GM12892 (cell line): ENCODE measurements at regions not wholly inside any gene's neighbourhood (a gene's known extent, or its start where the extent isn't known, plus 50 kb on each side); places are given as distances from the start of the nearest gene placed in this dataset.

Source experiments
- POLR2A ChIP-seq: IDR thresholded peaks from 2 replicates; pipeline ENCODE4 v1.6.1; 2011; ENCODE audit warnings: low read depth, low read length, control low read depth
- POLR2AphosphoS5 ChIP-seq: IDR thresholded peaks from 2 replicates; pipeline ENCODE4 v1.6.1; 2011; ENCODE audit warnings: low read depth, low read length, control low read depth
- TAF1 ChIP-seq: IDR thresholded peaks from 2 replicates; pipeline ENCODE4 v1.6.1; 2011; ENCODE audit warnings: low read depth, mild to moderate bottlenecking, control low read depth, low read length, borderline replicate concordance

DNA sequence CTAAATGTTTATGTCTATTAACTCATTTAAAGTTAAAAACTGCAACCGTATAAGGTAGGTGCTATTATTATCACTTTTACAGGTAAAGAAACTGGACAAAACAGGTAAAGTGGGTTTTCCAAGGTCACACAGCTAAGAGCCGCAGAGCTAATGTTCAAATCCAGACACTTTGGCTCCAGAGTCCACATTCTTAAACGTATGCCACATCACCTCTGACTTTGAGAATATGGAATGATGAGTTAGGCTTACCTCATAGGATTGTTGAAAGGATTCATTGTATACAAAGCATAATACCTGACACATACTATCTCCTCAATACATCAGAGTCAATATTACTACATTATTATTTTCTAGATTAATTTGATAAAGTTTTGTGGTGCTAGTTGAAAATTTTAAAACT is 240.9 kb upstream of the STT3B start:
- TF ChIP-seq POLR2A (no peak), TAF1 (no peak), POLR2AphosphoS5 (no peak)
